Transverse colon (tissue), 4 donors: ENCODE measurements at regions not wholly inside any gene's neighbourhood (a gene's known extent, or its start where the extent isn't known, plus 50 kb on each side); places are given as distances from the start of the nearest gene placed in this dataset.

ENCODE experiments used
- DNase-seq: peaks from one replicate; pipeline ENCODE4 v3.0.0-alpha.2; 2019
- H3K27ac ChIP-seq, 4 donors: fragments of 200-600 bp; sonication (generic); 2 replicates each; pipeline ENCODE4 v1.5.1; 2016 to 2018; ENCODE audit warnings: inconsistent platforms in 4 of 4
- H3K27me3 ChIP-seq: fragments of 200-600 bp; sonication (generic); 2 replicates; pipeline ENCODE4 v1.5.1; 2017; ENCODE audit warnings: inconsistent platforms
- H3K36me3 ChIP-seq, 4 donors: fragments of 200-600 bp; sonication (generic); 2 replicates each; pipeline ENCODE4 v1.5.1; 2017 to 2019; ENCODE audit warnings: inconsistent platforms in 4 of 4
- H3K4me1 ChIP-seq, 4 donors: fragments of 200-600 bp; sonication (generic); 2 replicates each; pipeline ENCODE4 v1.5.1; 2017 to 2020; ENCODE audit warnings: inconsistent platforms in 4 of 4
- H3K4me3 ChIP-seq, 4 donors: fragments of 200-600 bp; sonication (generic); 1 replicate in 1 of 4; 2 replicates in 3 of 4; pipeline versions ENCODE4 v1.5.1 to v1.6.1; 2017 to 2019; ENCODE audit warnings: inconsistent platforms in 4 of 4
- H3K9me3 ChIP-seq, 2 donors: fragments of 200-600 bp; sonication (generic); 2 replicates each; pipeline ENCODE4 v1.5.1; 2017 to 2019; ENCODE audit warnings: inconsistent platforms in 2 of 2
- EP300 ChIP-seq: sonication (generic); formaldehyde crosslinking; IDR thresholded peaks from one replicate; pipeline ENCODE4 v1.6.1; 2017; ENCODE audit warnings: antibody characterized with exemption, low read depth
- POLR2A ChIP-seq: fragments of 450-650 bp; IDR thresholded peaks from one replicate; pipeline ENCODE4 v1.6.1; 2016; ENCODE audit warnings: antibody characterized with exemption, mild to moderate bottlenecking, moderate library complexity
- POLR2AphosphoS5 ChIP-seq, 3 donors: sonication (generic); formaldehyde crosslinking; IDR thresholded peaks; one replicate each; pipeline ENCODE4 v1.6.1; 2016; ENCODE audit warnings: antibody characterized with exemption in 3 of 3
- WGBS, 2 donors: methylation state at CpG; one replicate each; pipeline ENCODE4 v1.1.5; 2018; ENCODE audit warnings: low coverage in 1 of 2; 5-methylcytosine and 5-hydroxymethylcytosine counted together
- in situ Hi-C, 4 donors: fragments of 200-750 bp; cut with MboI; loops; one replicate each; pipeline versions ENCODE4 v1.15.0 to v1.15.1; 2017; ENCODE audit warnings: low sequenced_read_pairs in 3 of 4, low pct_ligation_motif_present in 1 of 4, low pct_unique_long_range_greater_than_20kb in 1 of 4
- intact Hi-C: fragments of 100-400 bp; cut with DNase I; formaldehyde crosslinking; loops from one replicate; pipeline ENCODE4 v1.15.1; 2023; ENCODE audit warnings: low total_unique reads
- TF ChIP-seq, protein P1 (sequence below), 5 experiments: fragments of 200-600 bp in 3 of 5; fragments of 450-650 bp in 2 of 5; sonication (generic) in 3 of 5; IDR thresholded peaks; 1 replicate in 2 of 5; 2 replicates in 3 of 5; pipeline ENCODE4 v1.5.1; 2016 to 2017; ENCODE audit warnings: antibody characterized with exemption in 5 of 5, inconsistent platforms in 3 of 5, mild to moderate bottlenecking in 2 of 5, moderate library complexity in 1 of 5

DNA sequence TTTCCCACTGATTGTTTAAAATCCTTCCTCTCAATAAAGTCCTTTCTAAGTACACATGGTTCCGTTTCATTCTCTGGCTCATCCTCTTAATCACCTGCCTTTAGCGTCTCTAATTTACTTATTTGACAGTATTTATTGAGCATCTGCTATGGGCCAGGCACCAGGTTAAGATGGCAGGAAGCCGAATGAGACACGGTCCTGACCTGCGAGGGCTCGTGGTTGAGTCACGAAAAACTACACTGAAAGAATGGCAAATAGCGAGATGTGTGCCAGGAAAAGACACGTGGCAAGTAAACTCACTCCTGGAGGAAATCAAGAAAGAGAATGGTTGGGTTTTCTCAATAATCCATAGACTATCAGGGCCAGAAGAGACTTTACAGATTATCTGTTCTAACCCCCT is 60.9 kb downstream of the HES1 start:
- Histone ChIP-seq H3K9me3 (no peaks in the 10 kb centered on the region), H3K4me1 (no peaks in the 10 kb centered on the region), H3K4me3 (no peak overlapping the region), H3K27ac (no peak overlapping the region), H3K36me3 (no peaks in the 10 kb centered on the region), H3K27me3 (no peaks in the 10 kb centered on the region)
- intact Hi-C loops (no loop called here), in situ Hi-C loops (no loop called here)
- DNase-seq, result no peak
- WGBS, 2 donors, result 84 to 89% methylated on average over 9 of the region's 9 CpGs
- TF ChIP-seq POLR2AphosphoS5 (IDR thresholded peaks at IDR 0.05) (no peak), EP300 (no peak), POLR2A (no peak)
- TF ChIP-seq, protein P1, sequence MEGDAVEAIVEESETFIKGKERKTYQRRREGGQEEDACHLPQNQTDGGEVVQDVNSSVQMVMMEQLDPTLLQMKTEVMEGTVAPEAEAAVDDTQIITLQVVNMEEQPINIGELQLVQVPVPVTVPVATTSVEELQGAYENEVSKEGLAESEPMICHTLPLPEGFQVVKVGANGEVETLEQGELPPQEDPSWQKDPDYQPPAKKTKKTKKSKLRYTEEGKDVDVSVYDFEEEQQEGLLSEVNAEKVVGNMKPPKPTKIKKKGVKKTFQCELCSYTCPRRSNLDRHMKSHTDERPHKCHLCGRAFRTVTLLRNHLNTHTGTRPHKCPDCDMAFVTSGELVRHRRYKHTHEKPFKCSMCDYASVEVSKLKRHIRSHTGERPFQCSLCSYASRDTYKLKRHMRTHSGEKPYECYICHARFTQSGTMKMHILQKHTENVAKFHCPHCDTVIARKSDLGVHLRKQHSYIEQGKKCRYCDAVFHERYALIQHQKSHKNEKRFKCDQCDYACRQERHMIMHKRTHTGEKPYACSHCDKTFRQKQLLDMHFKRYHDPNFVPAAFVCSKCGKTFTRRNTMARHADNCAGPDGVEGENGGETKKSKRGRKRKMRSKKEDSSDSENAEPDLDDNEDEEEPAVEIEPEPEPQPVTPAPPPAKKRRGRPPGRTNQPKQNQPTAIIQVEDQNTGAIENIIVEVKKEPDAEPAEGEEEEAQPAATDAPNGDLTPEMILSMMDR (IDR thresholded peaks at IDR 0.05), result no peak

DNA sequence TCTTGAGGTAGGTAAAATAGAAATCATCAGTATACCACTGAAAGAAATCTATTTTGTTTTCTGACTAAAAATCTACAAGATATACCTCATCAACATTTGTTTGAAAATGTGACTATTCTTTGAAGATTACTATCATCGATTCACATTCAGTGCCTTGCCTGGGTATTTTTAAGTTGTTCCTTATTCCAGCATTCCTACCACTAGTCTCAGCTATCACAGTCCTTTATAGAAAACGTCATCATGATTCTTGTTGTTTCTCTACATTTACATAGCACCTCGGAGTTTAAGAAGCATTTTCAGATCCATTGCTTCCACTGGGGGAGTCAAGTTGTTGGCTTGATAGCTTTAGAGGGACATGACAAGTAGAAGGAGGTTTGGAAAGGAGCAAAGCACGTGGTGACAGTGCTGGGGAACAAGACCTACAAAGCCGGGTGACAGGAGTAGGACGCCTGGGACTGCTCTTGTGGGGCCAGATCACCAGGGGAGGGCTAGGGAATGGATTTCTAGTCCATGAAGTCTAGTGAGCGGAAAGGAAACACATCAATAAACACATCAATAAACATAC is 61.5 kb downstream of the HES1 start:
- no peak overlapping the region for H3K27ac ChIP-seq
- WGBS, 2 donors, result 89 to 92% methylated on average over 3 to 7 of the region's 7 CpGs
- intact Hi-C loops (no loop called here), in situ Hi-C loops (no loop called here)
- no peak for DNase-seq
- no peaks in the 10 kb centered on the region for H3K36me3 ChIP-seq
- H3K9me3 ChIP-seq, result no peaks in the 10 kb centered on the region
- no peaks in the 10 kb centered on the region for H3K4me1 ChIP-seq
- no peak for TF ChIP-seq POLR2A
- TF ChIP-seq, protein P1 (IDR thresholded peaks at IDR 0.05), result no peak
- no peak for TF ChIP-seq POLR2AphosphoS5 (IDR thresholded peaks at IDR 0.05)
- no peak for TF ChIP-seq EP300
- H3K27me3 ChIP-seq, result no peaks in the 10 kb centered on the region
- no peak overlapping the region for H3K4me3 ChIP-seq

DNA sequence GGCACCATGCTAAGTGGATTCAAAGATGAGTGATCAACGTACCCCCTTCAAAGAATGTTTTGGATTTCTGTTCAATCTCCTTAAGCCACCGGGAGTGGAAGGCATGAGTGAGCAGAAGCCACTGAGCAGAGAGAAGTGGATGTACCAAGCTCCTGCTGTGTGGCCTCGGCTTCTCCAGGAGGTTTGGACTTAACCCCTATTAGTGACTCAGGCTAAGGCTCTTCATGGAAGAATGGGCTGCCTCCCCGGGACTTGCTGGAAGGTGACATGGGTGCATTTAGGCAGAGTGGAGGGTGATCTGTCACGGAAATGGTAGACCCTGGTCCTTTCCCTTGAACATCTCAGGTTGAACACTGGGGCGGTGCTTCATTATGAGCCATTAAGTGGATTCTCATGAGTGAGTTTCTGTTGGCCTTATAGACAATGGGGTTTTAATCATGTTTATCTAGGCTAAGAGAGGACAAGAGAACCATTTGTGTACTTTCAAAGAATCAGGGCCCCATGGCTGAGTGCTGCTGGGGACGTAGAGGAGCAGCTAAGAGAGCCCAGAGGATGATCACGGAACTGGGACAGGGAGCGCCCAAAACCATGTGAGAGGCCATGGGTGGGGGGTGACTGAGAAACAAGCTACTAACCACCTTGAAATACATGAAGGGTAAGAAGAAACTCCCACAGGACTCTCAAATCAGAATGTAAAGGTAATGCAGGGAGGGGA is 62.2 kb downstream of the HES1 start:
- DNase-seq, result no peak
- TF ChIP-seq POLR2A (no peak), POLR2AphosphoS5 (IDR thresholded peaks at IDR 0.05) (no peak), EP300 (no peak)
- TF ChIP-seq, protein P1 (IDR thresholded peaks at IDR 0.05), result no peak
- Histone ChIP-seq H3K4me1 (no peaks in the 10 kb centered on the region), H3K36me3 (no peaks in the 10 kb centered on the region), H3K27me3 (peaks cover 2% of the 10 kb centered on the region), H3K4me3 (no peak overlapping the region), H3K9me3 (no peaks in the 10 kb centered on the region), H3K27ac (no peak overlapping the region)
- intact Hi-C loops, result no loop called here
- WGBS, 2 donors, result 87 to 93% methylated on average over 4 to 9 of the region's 9 CpGs
- in situ Hi-C loops, result no loop called here

DNA sequence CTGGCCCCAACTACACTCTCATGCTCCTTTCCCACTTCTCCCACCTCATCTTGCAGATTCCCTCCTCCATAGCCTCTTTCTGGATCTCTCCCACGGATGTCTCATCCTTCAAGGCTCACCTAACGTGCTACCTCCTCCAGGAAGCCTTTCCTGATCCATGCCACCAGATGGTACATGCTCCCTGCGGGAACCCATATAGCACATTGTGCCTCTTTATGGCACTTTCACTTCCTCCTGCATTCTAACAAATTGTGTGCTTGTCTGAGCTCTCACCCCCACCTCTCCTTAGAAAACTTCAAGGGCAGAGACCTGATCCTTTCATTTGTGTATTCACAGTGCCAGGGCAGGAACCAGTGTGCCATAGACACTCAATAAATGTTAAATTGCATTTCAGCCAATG is 63.0 kb downstream of the HES1 start:
- no peak overlapping the region for H3K4me3 ChIP-seq
- H3K27ac ChIP-seq, result no peak overlapping the region
- WGBS, 2 donors, result 38 to 54% methylated on average over 3 of the region's 3 CpGs
- peaks cover 10% of the 10 kb centered on the region for H3K27me3 ChIP-seq
- no peak for TF ChIP-seq EP300
- no peak for TF ChIP-seq POLR2AphosphoS5 (IDR thresholded peaks at IDR 0.05)
- no peak for TF ChIP-seq POLR2A
- no peaks in the 10 kb centered on the region for H3K36me3 ChIP-seq
- peaks cover 0 to 5% (median 2%) of the 10 kb centered on the region in 4 donors for H3K4me1 ChIP-seq
- no peak for DNase-seq
- intact Hi-C loops (no loop called here), in situ Hi-C loops (no loop called here)
- no peaks in the 10 kb centered on the region for H3K9me3 ChIP-seq
